Skin of body (tissue), 1 donor: ENCODE measurements at regions not wholly inside any gene's neighbourhood (a gene's known extent, or its start where the extent isn't known, plus 50 kb on each side); places are given as distances from the start of the nearest gene placed in this dataset.

Experiments used
- DNase-seq: peaks from one replicate; lab custom pipeline; 2025; lab: John Stamatoyannopoulos, UW

DNA sequence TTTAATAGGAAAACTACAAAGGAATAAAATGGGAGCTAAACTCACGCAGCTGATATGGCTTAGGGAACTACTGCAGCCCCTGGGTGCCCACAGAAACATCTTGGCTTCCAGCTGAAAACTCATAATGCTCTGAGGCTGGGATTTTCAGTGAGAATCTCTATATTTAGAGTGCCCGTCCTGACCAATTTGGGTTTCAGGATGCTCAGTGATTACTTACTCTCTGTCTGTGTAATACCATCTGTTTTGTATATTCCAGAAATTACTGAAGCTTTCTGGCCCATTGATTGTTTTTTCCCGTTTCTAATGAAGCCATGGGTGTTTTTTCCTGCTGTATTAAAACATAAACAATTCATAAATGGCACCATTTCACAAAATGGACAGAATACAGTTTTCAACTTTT lies 50.6 kb upstream of the ZNF385D start:
- no peak for DNase-seq

DNA sequence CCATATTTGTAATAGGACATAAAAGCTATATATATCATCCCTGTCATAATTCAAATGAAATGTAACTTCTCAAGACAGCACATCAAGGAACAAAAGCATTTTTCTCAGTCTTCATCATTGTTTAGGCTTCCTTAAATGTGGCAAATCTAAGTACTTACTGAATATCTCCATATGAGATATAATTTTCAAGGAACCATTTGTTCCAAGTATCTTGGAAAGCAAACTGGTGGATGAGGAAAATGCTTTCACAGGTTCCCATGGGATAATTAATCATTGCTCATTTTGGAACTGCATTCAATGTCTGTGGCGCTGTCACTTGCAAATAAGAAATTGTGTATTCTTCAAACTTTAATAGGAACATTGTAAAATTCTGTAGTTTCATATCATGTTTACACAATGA lies 52.6 kb upstream of the ZNF385D start:
- peak; percentile 86 for DNase-seq

- no peak for DNase-seq
These were observed 53.3 kb upstream of the ZNF385D start for GRCh38 chr3:21804330-21804729.

- DNase-seq: peak; percentile 16
These were observed 55.7 kb upstream of the ZNF385D start for GRCh38 chr3:21806733-21807132.

DNA sequence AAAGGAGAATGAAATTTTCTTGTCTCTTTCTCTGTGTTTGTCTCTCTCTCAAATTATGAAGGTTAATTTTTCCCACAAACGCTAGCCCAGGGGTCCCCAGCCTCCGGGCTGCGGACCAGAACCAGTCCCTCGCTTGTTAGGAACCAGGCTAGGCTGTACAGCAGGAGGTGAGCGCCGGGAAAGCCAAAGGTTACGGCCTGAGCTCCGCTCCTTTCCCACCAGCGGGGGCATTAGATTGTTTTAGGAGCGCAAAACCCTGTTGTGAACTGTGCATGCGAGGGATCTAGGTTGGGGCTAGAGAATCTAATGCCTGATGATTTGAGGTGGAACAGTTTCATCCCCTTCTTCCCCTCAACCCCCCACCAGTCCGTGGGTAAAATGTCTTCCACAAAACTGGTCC lies 74.7 kb upstream of the ZNF385D start:
- DNase-seq: no peak

- DNase-seq: no peak
These were observed 75.4 kb upstream of the ZNF385D start for GRCh38 chr3:21826416-21826815.

DNA sequence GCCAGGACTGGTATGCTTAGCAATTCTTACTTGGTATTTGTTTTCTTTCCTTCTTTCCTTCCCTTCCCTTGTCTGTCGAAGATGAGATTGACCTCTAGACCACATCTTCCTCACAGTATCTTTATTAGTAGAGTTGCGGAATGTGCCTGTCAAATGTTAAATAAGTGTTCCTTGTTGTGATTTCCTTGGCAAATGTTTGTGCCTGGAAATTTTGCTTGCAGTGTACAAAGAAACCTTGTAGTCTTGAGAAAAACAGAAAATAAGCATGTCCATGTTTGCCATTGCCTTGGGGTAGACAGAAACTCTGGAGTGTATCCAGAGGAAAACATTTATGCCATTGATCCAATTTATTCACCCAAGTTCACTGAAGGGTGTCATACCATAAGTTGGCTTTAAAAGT lies 79.5 kb upstream of the ZNF385D start:
- DNase-seq: no peak

GRCh38 chr3:21835264-21835663 lies 84.3 kb upstream of the ZNF385D start:
- peak; percentile 67 for DNase-seq

- DNase-seq: no peak
These were observed 85.2 kb upstream of the ZNF385D start for GRCh38 chr3:21836227-21836626.

GRCh38 chr3:21839176-21839575 lies 88.2 kb upstream of the ZNF385D start:
- no peak for DNase-seq

- peak; percentile 42 for DNase-seq
These were observed 88.6 kb upstream of the ZNF385D start for GRCh38 chr3:21839592-21839991.

DNA sequence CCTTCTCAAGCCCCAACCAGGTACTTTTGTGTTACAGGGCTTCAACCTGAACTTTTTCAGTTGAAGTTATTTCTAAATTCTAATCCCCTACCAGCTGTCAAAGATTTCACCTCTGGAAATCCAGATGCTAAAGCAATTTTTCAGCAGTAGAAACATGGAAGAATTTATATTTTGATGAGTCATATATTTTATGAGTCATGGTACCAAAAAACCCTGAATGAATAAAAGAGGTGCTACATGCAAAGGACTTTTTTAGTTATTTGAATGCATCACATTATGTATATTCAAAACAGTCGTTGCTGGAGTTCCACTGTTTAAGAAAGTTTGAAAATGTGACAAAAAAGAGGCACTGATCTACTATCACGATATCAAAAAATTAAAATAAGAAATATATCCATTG lies 96.0 kb upstream of the ZNF385D start:
- no peak for DNase-seq

- no peak for DNase-seq
These were observed 108.4 kb upstream of the ZNF385D start for GRCh38 chr3:21859124-21860081.

- DNase-seq: no peak
These were observed 109.1 kb upstream of the ZNF385D start for GRCh38 chr3:21860082-21860475.

- DNase-seq: no peak
These were observed 109.6 kb upstream of the ZNF385D start for GRCh38 chr3:21860657-21861056.

DNA sequence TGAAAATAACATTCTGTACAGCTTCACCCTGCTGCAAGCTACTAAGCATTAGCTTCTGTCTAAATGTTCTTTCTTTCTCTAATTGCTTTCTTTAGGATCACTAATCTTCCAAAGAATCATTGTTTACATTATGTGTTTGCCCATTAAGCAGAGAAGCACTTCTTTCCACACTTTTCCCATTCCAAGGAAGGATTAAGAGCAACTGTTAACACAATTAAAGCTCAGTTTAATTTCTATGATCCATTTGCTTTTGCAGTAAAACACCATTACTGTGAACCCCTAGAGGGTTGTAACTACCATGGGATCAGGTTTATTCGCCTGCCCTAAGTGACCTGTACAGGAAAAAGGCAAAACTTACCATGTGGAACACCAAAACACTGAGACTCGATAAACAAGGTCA lies 125.8 kb upstream of the ZNF385D start:
- DNase-seq: no peak

DNA sequence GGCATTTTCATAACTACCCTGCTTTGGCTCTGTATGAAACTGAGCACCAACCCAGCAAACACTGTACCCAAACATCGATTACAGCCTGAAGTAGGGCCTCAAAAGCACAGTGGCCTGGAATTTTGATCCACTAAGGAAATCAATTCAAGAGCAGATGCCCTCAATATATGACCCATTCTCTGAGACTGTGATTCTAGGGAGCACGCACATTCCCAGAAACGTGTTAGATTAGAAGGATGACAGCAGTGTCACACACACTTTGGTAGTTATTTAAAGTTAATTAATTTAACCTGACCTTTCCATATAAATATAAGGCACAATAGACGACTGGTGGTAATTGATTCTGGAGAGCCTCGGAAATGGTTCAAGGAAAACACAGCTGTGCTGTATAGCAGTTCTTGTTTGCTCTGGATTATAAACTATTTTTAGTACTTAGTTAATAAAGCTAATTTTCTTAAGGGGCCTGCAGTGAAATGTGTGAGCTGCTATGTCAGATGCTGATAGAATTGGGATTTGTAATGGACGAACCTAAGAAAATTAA lies 126.3 kb upstream of the ZNF385D start:
- no peak for DNase-seq

GRCh38 chr3:21879184-21879886 lies 128.3 kb upstream of the ZNF385D start:
- peak; percentile 49 for DNase-seq

DNA sequence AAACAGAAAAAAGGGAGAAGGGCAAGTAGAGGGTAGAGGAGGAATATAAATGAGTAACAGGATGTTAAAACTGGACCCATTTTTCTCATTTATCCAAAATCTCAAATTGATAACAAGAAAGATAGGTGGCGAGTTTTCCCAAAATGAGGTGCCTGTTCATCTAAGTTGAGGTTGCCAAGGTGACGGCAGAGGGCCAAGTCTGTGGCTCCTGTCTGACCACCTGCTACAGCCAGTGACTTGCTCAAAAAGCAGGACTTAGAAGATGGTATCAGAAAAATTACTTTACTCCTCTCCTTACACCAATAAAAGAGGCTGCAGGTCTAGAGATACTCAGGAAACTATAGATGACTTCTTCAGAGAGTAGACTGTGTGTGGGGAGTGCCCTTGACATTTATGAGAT lies 137.6 kb upstream of the ZNF385D start:
- DNase-seq: no peak

GRCh38 chr3:21889166-21889565 lies 138.2 kb upstream of the ZNF385D start:
- DNase-seq: no peak

- no peak for DNase-seq
These were observed 141.1 kb upstream of the ZNF385D start for GRCh38 chr3:21892104-21892503.

DNA sequence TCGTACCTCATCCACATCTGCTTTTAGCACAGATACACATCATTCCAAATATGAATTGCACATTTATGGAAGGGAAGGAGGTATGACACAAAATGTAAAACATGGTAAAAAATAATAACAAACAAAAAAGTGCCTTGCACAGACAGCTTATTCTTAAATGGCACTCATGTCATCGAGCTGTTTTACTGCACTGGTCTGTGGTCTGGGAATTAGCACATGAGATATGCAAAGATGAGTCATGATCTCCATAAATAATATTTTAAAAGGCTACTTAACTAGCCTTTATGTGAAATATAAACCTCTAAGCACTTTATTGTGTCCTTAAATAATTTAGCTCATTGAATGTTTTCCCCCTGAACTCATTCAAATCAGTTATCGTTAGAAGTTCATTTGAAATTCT lies 142.2 kb upstream of the ZNF385D start:
- no peak for DNase-seq
